Stimulated activated CD4-positive, alpha-beta T cell treated with anti-CD3 and anti-CD28 coated beads, TNF-alpha, amount 100 ng/mL, for 48 hours (primary cell): ENCODE measurements at regions not wholly inside any gene's neighbourhood (a gene's known extent, or its start where the extent isn't known, plus 50 kb on each side); places are given as distances from the start of the nearest gene placed in this dataset.

Experiments used
- DNase-seq, 3 donors: peaks; one replicate each; pipeline ENCODE4 v3.0.0-alpha.2; 2020; ENCODE audit warnings: low read depth in 3 of 3

DNA sequence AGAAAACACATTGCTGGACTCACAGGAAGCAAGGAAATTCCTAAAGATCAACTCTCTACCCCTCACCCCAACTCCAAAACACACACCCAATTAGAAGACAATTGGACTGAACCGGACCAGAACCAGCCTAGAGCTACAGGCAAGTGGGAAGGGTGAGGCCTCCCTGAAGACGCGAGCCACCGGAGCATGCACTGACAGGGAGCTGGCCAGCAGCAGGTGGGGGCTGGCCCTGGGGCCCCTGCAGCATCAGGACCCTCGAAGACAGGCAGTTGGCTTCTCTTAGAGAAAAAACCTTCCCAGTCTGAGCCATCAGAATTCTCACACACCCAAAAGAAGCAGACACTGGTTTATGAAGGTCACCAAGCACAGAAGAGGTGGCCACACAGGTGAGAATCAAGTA is 209.5 kb upstream of the DIO3 start:
- DNase-seq, result no peak

DNA sequence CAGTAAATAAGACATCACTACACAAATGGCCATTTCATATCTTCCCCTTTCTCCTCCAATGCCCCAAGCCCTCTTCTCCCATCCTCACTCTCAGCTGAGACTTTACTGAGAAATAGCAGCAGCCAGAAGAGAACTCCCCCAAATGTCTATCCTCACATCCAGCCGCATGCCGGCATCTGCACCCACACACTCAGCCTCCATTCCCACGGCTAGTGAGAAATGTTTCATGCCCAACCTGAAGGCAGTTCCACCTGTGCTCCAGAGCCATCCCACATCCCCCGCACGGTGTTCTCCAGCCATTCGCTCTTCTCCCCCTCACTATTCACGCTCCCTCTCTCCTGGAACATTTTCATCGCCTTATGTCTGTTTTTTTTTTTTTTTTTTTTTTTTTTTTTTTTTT is 208.7 kb upstream of the DIO3 start:
- no peak for DNase-seq

DNA sequence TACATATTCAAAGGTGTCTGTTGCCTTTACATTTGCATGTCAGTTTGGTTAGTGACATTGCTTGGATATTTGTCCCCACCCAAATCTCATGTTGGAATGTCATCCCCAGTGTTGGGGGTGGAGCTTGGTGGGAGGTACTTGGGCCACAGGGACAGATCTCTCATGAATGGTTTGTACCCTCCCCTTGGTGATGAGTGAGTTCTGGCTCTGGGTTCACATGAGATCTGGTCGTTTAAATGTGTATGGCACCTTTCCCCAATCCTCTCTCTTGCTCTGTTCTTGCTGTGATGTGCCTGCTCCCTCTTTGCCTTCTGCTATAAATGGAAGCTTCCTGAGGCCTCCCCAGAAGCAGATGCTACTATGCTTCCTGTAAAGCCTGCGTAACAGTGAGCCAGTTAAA is 207.9 kb upstream of the DIO3 start:
- no peak for DNase-seq

DNA sequence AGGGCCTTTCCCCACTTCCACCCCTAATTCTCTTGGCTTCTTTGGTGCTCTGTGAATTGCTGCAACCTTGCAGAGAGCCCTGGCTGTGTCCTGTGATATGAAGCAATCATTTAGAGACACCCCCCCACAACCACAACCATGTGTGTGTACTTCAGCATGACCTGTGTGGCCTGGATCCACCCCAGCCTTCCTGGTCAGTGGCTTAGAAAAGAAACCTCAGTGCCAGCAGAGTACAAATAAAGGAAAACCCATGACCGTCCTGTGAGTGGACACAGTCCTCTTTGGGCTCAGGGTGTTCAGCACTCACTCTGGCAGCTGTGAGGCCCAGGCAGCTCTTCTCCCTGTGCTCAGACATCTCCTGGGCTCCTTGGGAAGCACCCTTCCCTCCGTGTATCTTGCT is 206.6 kb upstream of the DIO3 start:
- no peak for DNase-seq

DNA sequence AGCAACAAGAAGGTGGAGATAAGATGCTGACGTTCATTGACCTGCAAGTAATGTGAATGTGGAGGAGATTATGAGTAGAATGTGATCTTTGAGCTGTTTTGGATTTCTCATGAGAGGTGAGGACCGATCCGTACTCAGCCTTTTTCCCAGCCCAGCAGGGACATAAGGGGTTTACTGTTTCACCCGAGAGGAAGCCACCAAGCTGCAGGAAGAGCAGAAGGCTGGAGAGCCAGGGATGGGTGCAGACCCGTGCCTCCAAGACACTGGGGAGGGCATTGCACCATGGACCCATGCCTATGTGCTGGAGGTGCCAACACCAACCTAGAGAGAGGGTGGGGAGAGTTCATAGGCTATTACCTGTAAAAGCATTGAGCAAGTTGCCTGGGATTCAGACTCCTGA is 206.0 kb upstream of the DIO3 start:
- no peak for DNase-seq

DNA sequence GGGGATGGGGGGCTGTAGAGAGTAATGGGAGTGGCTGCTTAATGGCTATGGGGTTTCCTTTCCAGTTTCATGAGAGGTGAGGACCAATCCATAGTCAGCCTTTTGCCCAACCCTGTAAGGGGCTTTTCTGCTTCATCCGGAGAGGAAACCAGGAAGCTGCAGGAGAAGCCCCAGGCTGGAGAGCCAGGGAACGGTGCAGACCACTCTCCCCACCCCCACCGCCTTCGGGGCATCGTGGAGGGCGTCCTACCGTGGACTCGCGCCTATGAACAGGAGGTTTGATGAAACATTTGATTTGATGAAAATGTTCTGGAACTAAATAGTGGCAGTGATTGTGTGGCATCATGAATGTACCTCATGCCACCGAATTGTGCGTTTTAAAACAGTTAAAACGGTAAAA is 204.3 kb upstream of the DIO3 start:
- DNase-seq, result no peak

DNA sequence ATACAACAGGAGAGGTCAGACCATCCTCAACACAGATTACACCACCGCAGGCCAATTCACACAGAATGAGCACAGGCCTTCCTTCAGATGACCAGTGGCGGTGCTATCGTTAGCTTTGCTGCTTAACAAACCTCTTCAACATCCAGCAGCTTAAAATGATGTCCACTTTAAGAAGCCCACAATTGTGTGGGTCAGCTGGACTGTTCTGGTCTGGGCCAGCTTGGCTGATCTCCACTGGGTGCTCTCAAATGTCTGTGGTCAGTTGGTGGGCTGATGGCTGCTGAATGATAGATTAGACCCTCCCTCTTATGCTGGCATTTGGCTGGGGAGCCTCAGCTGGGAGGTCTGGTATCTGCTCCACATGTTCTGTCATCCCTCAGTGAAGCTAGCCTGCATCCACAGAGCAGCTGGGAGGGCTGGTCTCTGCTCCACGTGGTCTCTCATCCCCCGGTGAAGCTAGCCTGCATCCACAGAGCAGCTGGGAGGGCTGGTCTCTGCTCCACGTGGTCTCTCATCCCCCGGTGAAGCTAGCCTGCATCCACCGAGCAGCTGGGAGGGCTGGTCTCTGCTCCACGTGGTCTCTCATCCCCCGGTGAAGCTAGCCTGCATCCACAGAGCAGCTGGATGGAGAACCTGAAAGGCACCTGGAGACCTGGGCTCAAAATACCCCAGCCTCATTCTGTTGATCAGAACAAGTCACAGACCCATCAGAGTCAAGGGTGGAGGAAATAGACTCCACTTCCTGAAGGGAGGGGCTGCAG is 203.6 kb upstream of the DIO3 start:
- DNase-seq, result no peak

DNA sequence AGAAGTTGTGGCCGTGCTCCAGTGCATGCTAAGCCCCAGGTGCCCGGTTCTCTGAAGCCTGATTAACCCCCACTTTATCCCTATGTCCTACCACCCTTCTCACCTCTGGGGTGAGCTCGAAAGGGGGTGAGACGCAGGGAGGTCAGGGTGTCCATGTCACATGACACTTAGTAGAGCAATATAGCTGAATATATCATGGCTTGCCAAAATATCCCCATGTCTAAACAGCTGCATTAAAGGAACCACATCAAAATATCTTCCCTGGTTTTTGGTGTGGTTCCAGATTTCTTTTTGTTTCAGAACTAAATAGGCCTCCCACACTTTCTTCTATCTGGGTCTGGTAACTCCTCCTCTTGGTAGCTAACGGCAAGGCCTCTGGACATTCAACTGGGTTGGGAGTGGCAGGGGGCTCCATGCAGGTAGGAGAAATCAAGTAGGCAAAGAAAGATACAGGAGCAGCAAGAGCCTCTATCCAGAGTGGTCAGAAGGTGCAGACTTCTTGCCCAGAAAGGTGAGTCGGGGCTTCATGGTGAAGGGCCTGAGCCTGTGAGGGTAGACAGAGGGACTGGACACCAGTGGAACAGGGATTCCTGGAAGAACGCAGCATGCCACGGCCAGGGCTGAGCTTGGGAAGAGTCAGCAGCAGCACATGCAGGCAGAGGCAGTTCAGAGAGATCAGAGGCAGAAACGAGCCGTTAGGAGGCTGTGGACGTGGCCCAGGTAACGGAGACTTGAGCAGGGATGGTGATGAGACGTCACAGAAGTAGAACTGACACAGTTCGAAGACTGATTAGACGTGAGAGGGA is 202.8 kb upstream of the DIO3 start:
- DNase-seq, result no peak

DNA sequence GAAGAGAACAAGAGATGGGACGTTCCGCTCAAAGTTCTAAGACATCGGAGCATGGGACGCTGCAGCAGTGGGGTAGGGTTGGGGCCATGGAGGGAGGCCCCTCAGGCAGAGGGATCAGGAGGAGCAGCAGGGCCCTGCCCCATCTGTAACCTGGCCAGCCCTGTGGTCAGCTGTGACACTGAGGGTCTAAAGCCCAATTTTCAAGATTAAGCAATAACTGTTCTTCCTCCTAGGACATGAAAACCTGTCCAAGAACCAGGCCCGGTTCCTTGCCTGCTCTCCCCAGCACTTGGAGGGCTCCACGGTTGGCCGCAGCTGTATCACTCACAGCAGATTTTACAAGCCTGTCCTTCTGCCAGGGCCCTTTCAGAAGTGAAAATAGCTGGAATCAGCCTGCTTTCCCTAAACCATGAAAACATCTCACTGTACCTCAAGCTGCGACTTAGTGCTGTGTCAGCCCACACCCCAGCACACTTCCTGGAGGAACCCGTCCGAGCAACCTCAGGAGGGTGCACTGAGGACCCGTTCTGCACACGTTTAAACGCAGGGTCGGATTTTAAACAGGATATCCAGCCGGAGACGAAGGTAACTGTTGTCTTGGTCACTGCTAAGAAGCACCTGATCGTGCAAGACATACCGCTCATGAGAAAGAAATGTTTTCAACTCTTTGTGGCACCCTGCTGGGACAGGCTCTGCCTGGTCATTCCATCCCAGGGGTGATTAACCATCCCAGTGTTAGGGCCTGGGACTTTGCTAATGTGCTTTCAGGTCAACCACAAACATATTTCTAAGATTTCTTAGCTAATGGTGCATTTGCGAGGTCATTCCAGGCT is 201.9 kb upstream of the DIO3 start:
- DNase-seq, result no peak

DNA sequence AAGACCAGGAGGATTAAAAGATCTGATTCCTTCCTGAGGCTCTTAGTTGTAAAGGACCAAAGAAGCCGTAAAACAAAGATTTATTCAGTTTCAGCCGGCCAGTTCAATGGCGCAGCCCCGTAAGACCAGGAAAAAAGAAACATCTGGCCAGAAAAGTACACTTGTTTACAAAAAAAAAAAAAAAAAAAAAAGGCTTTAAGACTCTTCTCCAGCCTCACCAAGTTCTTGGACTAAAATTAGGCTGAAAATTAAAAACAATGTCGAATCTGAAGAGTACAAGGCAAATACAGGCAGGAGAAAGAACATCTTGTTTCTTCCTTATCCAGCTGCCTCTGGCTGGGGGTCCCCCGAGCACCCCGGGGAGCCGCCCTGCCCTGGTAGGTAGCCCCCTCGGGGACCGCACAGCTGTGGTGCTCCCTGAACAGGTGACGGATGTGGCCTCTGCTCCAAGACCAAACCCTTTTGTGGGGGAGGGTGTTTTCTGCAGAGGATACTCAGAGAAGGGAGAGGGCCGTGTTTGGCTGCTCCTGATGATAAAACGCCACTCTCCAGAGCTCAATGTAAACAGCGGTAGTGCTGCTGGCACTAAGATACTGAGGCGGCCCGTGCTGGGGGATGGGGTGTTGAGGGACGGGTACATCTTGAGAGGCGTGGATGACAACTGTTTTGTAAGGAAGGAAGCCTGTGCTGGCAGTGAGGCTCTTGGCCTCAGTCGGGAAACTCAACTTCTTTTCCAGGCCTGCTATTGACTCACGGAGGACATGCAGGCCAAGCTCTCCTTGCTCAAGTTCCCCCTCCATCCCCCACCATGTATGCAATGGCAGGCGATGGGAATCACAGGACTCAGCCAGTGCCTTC is 201.0 kb upstream of the DIO3 start:
- no peak for DNase-seq

DNA sequence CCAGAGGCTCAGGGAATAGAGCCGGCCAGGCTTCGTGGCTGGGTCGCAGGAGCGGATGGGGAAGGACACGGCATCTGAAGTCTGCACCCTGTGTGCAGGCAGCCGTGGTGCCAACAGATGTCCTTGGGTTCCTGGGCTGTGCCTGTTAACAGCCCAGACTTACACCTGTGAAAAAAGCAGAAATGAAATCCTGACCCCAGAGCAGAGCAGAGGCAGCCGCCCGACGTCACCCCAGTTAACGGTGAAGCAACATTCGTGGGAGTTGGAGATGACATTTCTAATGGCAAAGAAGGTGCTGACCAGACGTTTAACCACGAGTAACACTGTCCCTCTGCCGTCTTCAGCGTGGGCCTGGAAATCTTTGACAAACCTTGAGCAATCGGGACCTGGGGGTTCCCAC is 200.3 kb upstream of the DIO3 start:
- DNase-seq, result no peak

DNA sequence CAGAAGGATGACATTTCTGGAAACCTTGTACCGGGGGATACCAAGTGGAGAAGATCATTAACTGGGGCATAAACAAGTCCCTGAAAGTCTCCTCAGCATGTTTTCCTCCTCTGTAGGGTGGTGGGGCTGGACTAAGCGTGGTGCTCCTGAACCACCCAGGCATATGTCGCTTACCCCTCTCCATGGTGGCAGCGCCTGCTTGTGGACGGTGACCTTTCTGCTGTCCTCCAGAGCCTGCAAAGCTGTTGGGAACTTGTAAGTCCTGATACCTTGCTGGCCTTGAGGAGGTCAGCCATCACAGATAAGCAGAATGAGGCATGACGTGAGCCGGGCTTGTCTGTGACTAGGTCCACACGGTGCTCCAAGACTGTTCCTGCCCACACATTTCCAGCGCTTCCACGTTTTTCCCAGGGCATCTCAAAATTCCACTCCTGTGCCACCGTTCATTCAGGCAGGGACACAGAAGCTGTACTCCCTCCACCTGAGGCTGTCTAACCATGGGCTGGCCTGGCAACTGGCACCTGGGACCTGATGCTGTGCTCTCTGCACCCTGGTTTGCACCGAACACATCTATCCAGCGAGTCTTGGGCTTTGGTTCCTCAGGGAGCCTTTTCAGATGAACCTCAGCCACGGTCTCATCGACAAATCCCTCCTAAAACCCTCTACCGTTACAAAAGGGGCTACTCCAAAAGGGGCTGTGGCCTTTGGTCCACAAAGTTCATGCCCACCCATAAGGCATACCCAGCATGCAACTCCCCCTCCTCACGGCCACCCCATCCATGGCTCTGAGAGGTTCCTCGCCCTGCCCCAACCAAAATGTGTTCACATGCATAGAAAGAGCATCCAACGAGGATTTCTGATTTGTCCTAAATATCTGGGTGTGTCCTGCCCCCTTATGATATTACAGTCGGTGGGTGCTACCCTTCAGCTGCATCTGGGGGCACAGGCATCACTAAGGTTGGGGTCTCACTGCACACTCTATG is 199.6 kb upstream of the DIO3 start:
- DNase-seq, result no peak

DNA sequence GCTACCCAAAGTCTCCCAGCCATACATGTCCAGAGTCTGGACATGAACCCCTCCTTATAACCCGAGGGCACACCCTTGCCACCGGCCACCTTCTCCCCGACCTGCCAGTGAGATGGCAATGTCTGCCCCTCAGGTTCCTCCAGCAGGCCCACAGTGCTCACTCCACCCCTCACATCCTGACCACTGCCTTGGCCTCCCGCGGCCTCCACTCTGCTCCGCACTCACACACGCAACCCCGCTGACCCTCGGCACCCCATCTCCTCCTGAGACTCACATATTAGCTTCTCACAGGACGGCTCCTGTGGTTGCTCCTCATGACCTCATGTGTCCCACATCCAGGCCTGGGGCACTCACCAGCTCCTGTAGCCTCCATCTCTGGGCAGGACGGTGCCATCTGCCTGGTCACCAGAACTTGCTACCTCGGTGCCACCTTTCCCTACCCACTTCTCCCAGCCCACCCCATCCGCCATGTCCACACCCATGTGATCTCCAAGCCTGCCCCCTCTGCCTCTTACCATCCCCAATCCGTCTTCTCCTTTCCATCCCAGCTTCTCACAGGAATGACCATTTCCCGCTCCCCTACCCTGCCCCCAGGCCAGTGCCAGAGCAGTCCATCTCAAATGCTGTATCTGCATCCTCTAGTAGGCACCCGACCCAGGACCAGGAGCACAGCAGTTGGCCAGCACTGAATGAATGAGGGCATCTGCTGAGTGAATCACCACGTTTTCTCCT is 198.6 kb upstream of the DIO3 start:
- no peak for DNase-seq

DNA sequence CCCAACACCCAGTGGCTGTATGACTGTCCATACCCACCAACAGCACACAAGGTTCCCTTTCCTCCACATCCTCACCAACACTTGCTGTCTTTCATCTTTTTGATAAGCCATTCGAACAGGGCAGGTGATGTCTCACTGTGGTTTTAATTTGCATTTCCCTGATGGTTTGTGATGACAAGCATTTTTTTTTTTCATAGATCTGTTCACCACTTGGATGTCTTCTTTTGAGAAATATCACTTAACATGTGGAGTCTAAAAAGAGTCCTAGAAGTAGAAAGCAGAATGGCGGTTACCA is 198.1 kb upstream of the DIO3 start:
- DNase-seq, result no peak

DNA sequence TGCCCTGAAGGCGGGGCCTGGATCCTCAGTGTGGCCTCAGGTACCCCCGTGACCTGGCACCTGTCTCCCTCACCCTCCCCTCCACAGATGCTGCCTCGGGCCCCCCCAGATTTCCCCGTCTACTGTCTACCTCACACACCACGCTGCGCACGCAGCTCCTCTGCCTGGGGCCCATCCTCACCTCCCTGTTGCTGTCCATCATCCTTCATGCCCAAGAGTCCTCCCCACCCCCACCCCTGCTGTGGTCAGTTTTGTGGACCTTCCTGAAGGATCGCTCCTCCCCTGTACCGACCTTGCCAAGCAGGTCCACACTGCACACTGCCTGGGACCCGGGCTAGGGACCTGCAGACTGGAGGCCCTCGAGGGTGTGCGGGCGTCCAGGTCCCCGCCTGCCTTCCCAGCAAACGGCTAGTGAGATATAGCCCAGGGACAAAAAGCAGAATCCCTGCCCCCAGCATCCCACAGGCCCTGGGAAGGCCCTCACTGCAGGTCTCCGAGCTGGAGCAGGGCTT is 197.4 kb upstream of the DIO3 start:
- DNase-seq, result no peak

DNA sequence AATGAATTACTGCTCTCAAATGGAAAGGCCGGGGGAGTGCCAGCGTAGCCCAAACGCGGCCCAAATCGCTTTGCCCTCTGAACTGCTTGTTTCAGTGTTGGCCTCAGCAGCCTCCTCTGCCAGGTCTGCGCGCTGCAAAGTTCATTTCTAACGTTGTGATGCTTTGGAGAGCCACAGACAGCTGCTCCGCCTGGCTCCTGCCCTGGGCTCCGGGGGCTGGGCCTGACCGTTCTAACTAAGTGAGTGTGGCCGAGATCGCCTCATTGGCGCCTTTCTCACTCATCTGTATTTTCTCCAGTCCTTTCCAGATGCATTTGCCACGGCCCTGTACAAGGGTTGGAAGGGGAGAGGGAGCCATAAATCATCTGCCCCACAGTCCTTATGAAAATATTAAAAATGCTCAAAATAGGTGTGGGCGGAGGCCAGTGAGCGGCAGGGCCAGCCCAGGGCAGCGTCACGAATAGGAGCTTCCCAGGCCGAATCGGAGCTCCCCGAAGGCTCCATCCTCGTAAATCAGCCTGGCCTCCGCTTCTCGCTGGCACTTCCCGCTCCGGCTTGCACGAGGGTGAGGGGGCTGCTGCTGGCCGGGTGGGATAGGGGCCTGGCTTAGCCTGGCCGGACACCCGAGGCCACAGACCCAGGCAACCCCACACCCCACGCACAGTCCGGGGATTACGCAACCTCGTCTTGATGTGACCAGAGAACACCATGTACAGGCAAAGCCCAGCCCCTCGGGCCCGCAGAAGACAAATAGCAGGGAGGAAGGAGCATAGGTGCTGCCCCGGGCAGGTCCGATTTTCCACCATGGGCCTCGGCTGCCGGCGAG is 196.6 kb upstream of the DIO3 start:
- no peak for DNase-seq

DNA sequence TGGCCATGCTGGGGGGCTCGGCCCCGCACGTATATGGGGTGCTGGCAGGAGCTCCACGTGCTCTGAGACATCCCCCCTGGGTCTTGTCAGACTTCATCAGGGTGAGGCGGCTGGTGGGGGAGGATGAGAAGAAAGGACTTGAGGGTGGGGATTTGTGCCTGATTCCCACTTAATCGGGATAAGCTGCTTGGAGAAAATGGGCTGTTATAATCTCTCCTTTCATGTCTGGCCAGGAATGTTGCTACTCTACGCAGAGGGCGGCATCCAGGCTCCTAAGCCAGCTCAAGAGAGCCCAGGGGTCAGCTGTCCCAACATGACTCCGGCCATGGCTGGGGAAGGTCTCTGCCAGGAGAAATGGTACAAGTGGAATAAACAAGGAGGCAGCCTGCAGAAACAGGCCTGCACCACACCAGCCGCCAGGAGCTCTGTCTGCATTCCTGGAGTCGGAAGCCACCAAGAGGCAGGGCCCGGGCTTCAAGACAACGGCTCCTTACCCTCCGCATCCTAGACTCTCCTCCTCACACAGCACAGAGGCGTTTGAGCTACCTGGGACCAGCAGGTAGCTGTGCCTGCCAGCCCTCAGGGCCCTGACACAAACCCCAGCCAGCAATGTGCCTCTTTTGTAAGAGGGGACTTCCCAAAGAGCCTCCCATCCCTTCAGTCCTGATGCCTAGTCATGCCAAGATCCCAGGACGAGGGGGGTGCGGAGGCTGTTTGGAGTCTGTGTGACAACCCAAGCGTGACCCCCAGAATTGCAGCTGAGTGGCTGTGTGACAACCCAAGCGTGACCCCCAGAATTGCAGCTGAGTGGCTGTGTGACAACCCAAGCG is 195.8 kb upstream of the DIO3 start:
- DNase-seq, result no peak
